Activated CD8-positive, alpha-beta T cell treated with anti-CD3 and anti-CD28 coated beads for 36 hours (primary cell): ENCODE measurements at regions not wholly inside any gene's neighbourhood (a gene's known extent, or its start where the extent isn't known, plus 50 kb on each side); places are given as distances from the start of the nearest gene placed in this dataset.

Experiments
- ATAC-seq: fragments of 200-7000 bp; cut with Tn5 transposase; one replicate; pipeline ENCODE4 v1.10.0; 2021; ENCODE audit warnings: mild to moderate bottlenecking, moderate library complexity
- CTCF ChIA-PET: fragments of 350-600 bp; sonication (Branson Sonifier 250); formaldehyde crosslinking; loops from one replicate; lab custom pipeline; 2021; ENCODE audit warnings: antibody characterized with exemption; lab: Charles Lee
- POLR2A ChIA-PET: fragments of 350-600 bp; sonication (Branson Sonifier 250); formaldehyde crosslinking; loops from one replicate; lab custom pipeline; 2021; ENCODE audit warnings: antibody characterized with exemption; lab: Charles Lee
- DNase-seq: peaks from one replicate; pipeline ENCODE4 v3.0.0-alpha.2; 2020
- H3K27ac Mint-ChIP-seq: one replicate; pipeline ENCODE4 v1.8.0; 2021; ENCODE audit warnings: mild to moderate bottlenecking, mixed read lengths
- H3K27me3 Mint-ChIP-seq: one replicate; pipeline ENCODE4 v1.8.0; 2021; ENCODE audit warnings: mixed read lengths
- H3K36me3 Mint-ChIP-seq: one replicate; pipeline ENCODE4 v1.8.0; 2021; ENCODE audit warnings: low read depth, mixed read lengths
- H3K4me1 Mint-ChIP-seq: one replicate; pipeline ENCODE4 v1.8.0; 2021; ENCODE audit warnings: low read depth, mixed read lengths
- H3K4me3 Mint-ChIP-seq: one replicate; pipeline ENCODE4 v1.8.0; 2021; ENCODE audit warnings: mild to moderate bottlenecking, moderate library complexity, mixed read lengths
- H3K9me3 Mint-ChIP-seq: one replicate; pipeline ENCODE4 v1.8.0; 2021; ENCODE audit warnings: mixed read lengths
- CTCF ChIP-seq: fragments of 200-600 bp; IDR thresholded peaks from one replicate; pipeline ENCODE4 v1.8.0; 2022; ENCODE audit warnings: antibody characterized with exemption, mild to moderate bottlenecking
- intact Hi-C: fragments of 100-400 bp; cut with micrococcal nuclease; formaldehyde crosslinking; loops from one replicate; pipeline ENCODE4 v1.10.0; 2022

- ChIA-PET CTCF (interaction anchor here (0.7 to 2.3 kb wide), 2 partner anchors 14 to 47 kb away, joined by 3 to 8 read pairs; no protein-coding TSS in a partner anchor), POLR2A (no interaction called here)
- Mint-ChIP-seq H3K4me1 (no peaks in the 10 kb centered on the region), H3K9me3 (peaks cover 15% of the 10 kb centered on the region), H3K27ac (no peak overlapping the region), H3K27me3 (peaks cover 16% of the 10 kb centered on the region), H3K36me3 (peaks cover 5% of the 10 kb centered on the region), H3K4me3 (no peak overlapping the region)
- intact Hi-C loops = no loop called here
- no peak for DNase-seq
- TF ChIP-seq CTCF = no peak
- ATAC-seq = no peak
Observed at GRCh38 chr22:19644314-19645223, 69.7 kb upstream of the SEPTIN5 start.

GRCh38 chr22:19645391-19645790 lies 68.9 kb upstream of the SEPTIN5 start:
- intact Hi-C loops = no loop called here
- H3K27ac Mint-ChIP-seq = no peak overlapping the region
- ChIA-PET POLR2A (no interaction called here), CTCF (interaction anchor here (2.3 kb wide), 1 partner anchor 15 kb away, joined by 8 read pairs; no protein-coding TSS in a partner anchor)
- H3K27me3 Mint-ChIP-seq = peaks cover 16% of the 10 kb centered on the region
- ATAC-seq = no peak
- no peaks in the 10 kb centered on the region for H3K4me1 Mint-ChIP-seq
- TF ChIP-seq CTCF = no peak
- peaks cover 5% of the 10 kb centered on the region for H3K36me3 Mint-ChIP-seq
- no peak overlapping the region for H3K4me3 Mint-ChIP-seq
- no peak for DNase-seq
- H3K9me3 Mint-ChIP-seq = peaks cover 15% of the 10 kb centered on the region

GRCh38 chr22:19645905-19646304 lies 68.4 kb upstream of the SEPTIN5 start:
- no peak for ATAC-seq
- intact Hi-C loops = no loop called here
- CTCF ChIA-PET = interaction anchor here (1.3 to 1.4 kb wide), 2 partner anchors 13 to 502 kb away, joined by 3 to 4 read pairs; partner anchors contain the start of gene ESS2
- TF ChIP-seq CTCF = no peak
- Mint-ChIP-seq H3K9me3 (peaks cover 15% of the 10 kb centered on the region), H3K27me3 (peaks cover 16% of the 10 kb centered on the region), H3K4me3 (no peak overlapping the region), H3K27ac (no peak overlapping the region), H3K36me3 (peaks cover 5% of the 10 kb centered on the region), H3K4me1 (no peaks in the 10 kb centered on the region)
- POLR2A ChIA-PET = no interaction called here
- no peak for DNase-seq

- CTCF ChIA-PET = interaction anchor here (0.8 to 1.5 kb wide), 4 partner anchors 14 to 502 kb away, joined by 3 to 6 read pairs (median 4); partner anchors contain the start of gene ESS2
- H3K9me3 Mint-ChIP-seq = peaks cover 15% of the 10 kb centered on the region
- H3K4me3 Mint-ChIP-seq = no peak overlapping the region
- DNase-seq (no peak), ATAC-seq (no peak)
- peaks cover 5% of the 10 kb centered on the region for H3K36me3 Mint-ChIP-seq
- intact Hi-C loops = no loop called here
- no peak for TF ChIP-seq CTCF
- H3K4me1 Mint-ChIP-seq = no peaks in the 10 kb centered on the region
- H3K27ac Mint-ChIP-seq = no peak overlapping the region
- H3K27me3 Mint-ChIP-seq = peaks cover 16% of the 10 kb centered on the region
- POLR2A ChIA-PET = no interaction called here
Observed at GRCh38 chr22:19646383-19646782, 67.9 kb upstream of the SEPTIN5 start.

- TF ChIP-seq CTCF = no peak
- intact Hi-C loops = no loop called here
- ATAC-seq (no peak), DNase-seq (no peak)
- peaks cover 15% of the 10 kb centered on the region for H3K27me3 Mint-ChIP-seq
- POLR2A ChIA-PET = no interaction called here
- H3K4me1 Mint-ChIP-seq = no peaks in the 10 kb centered on the region
- no peak overlapping the region for H3K27ac Mint-ChIP-seq
- CTCF ChIA-PET = no interaction called here
- H3K9me3 Mint-ChIP-seq = peaks cover 15% of the 10 kb centered on the region
- no peak overlapping the region for H3K4me3 Mint-ChIP-seq
- peaks cover 5% of the 10 kb centered on the region for H3K36me3 Mint-ChIP-seq
Observed at GRCh38 chr22:19648419-19648929, 65.8 kb upstream of the SEPTIN5 start.
